ENCODE measurements at regions not wholly inside any gene's neighbourhood (a gene's known extent, or its start where the extent isn't known, plus 50 kb on each side); places are given as distances from the start of the nearest gene placed in this dataset.

- no peaks in the 10 kb centered on the region for H4K20me1 ChIP-seq (ENCODE audit: insufficient read depth, low read length)
- H3K9me3 ChIP-seq (ENCODE audit: low read depth, low read length) = no peaks in the 10 kb centered on the region
- H3K79me2 ChIP-seq (ENCODE audit: insufficient read depth, low read length) = no peaks in the 10 kb centered on the region
- H3K4me3 ChIP-seq (ENCODE audit: insufficient read depth, low read length) = no peak overlapping the region
- H3K4me1 ChIP-seq (ENCODE audit: insufficient read depth, low read length) = no peaks in the 10 kb centered on the region
- no peak for DNase-seq (ENCODE audit: insufficient read length, low spot score, missing footprints)
- H3K36me3 ChIP-seq (ENCODE audit: insufficient read depth, low read length) = no peaks in the 10 kb centered on the region
- no peak overlapping the region for H3K27ac ChIP-seq (ENCODE audit: low read depth, low read length)
- H2AFZ ChIP-seq (ENCODE audit: low read length) = no peak overlapping the region
- no peak for TF ChIP-seq CTCF (IDR thresholded peaks at IDR 0.05; ENCODE audit: extremely low read depth, low read depth, low read length)
- H3K27me3 ChIP-seq (ENCODE audit: insufficient read depth, low read length) = no peaks in the 10 kb centered on the region
- no peak overlapping the region for H3K4me2 ChIP-seq (ENCODE audit: insufficient read depth, low read length)
These were observed 830.8 kb upstream of the POU3F4 start for GRCh38 chrX:82677286-82677685.

GRCh38 chrX:82692991-82693390 lies 815.1 kb upstream of the POU3F4 start:
- Histone ChIP-seq H3K27me3 (ENCODE audit: insufficient read depth, low read length) (no peaks in the 10 kb centered on the region), H4K20me1 (ENCODE audit: insufficient read depth, low read length) (no peaks in the 10 kb centered on the region), H3K4me2 (ENCODE audit: insufficient read depth, low read length) (no peak overlapping the region), H3K9me3 (ENCODE audit: low read depth, low read length) (no peaks in the 10 kb centered on the region), H2AFZ (ENCODE audit: low read length) (no peak overlapping the region), H3K4me3 (ENCODE audit: insufficient read depth, low read length) (no peak overlapping the region), H3K27ac (ENCODE audit: low read depth, low read length) (no peak overlapping the region), H3K4me1 (ENCODE audit: insufficient read depth, low read length) (no peaks in the 10 kb centered on the region), H3K36me3 (ENCODE audit: insufficient read depth, low read length) (no peaks in the 10 kb centered on the region), H3K79me2 (ENCODE audit: insufficient read depth, low read length) (no peaks in the 10 kb centered on the region)
- DNase-seq (ENCODE audit: insufficient read length, low spot score, missing footprints) = no peak
- no peak for TF ChIP-seq CTCF (IDR thresholded peaks at IDR 0.05; ENCODE audit: extremely low read depth, low read depth, low read length)

GRCh38 chrX:82695066-82695465 lies 813.0 kb upstream of the POU3F4 start:
- Histone ChIP-seq H3K79me2 (ENCODE audit: insufficient read depth, low read length) (no peaks in the 10 kb centered on the region), H4K20me1 (ENCODE audit: insufficient read depth, low read length) (no peaks in the 10 kb centered on the region), H3K27ac (ENCODE audit: low read depth, low read length) (no peak overlapping the region), H3K4me3 (ENCODE audit: insufficient read depth, low read length) (no peak overlapping the region), H3K27me3 (ENCODE audit: insufficient read depth, low read length) (no peaks in the 10 kb centered on the region), H2AFZ (ENCODE audit: low read length) (no peak overlapping the region), H3K4me1 (ENCODE audit: insufficient read depth, low read length) (no peaks in the 10 kb centered on the region), H3K9me3 (ENCODE audit: low read depth, low read length) (no peaks in the 10 kb centered on the region), H3K4me2 (ENCODE audit: insufficient read depth, low read length) (no peak overlapping the region), H3K36me3 (ENCODE audit: insufficient read depth, low read length) (no peaks in the 10 kb centered on the region)
- no peak for TF ChIP-seq CTCF (IDR thresholded peaks at IDR 0.05; ENCODE audit: extremely low read depth, low read depth, low read length)
- no peak for DNase-seq (ENCODE audit: insufficient read length, low spot score, missing footprints)

GRCh38 chrX:82703551-82703950 lies 804.5 kb upstream of the POU3F4 start:
- no peaks in the 10 kb centered on the region for H3K36me3 ChIP-seq (ENCODE audit: insufficient read depth, low read length)
- H3K4me1 ChIP-seq (ENCODE audit: insufficient read depth, low read length) = no peaks in the 10 kb centered on the region
- no peak for TF ChIP-seq CTCF (IDR thresholded peaks at IDR 0.05; ENCODE audit: extremely low read depth, low read depth, low read length)
- H4K20me1 ChIP-seq (ENCODE audit: insufficient read depth, low read length) = no peaks in the 10 kb centered on the region
- H2AFZ ChIP-seq (ENCODE audit: low read length) = no peak overlapping the region
- H3K9me3 ChIP-seq (ENCODE audit: low read depth, low read length) = no peaks in the 10 kb centered on the region
- H3K4me3 ChIP-seq (ENCODE audit: insufficient read depth, low read length) = no peak overlapping the region
- DNase-seq (ENCODE audit: insufficient read length, low spot score, missing footprints) = no peak
- no peaks in the 10 kb centered on the region for H3K27me3 ChIP-seq (ENCODE audit: insufficient read depth, low read length)
- no peak overlapping the region for H3K4me2 ChIP-seq (ENCODE audit: insufficient read depth, low read length)
- no peak overlapping the region for H3K27ac ChIP-seq (ENCODE audit: low read depth, low read length)
- no peaks in the 10 kb centered on the region for H3K79me2 ChIP-seq (ENCODE audit: insufficient read depth, low read length)
